ENCODE measurements at regions not wholly inside any gene's neighbourhood (a gene's known extent, or its start where the extent isn't known, plus 50 kb on each side); places are given as distances from the start of the nearest gene placed in this dataset.

DNA sequence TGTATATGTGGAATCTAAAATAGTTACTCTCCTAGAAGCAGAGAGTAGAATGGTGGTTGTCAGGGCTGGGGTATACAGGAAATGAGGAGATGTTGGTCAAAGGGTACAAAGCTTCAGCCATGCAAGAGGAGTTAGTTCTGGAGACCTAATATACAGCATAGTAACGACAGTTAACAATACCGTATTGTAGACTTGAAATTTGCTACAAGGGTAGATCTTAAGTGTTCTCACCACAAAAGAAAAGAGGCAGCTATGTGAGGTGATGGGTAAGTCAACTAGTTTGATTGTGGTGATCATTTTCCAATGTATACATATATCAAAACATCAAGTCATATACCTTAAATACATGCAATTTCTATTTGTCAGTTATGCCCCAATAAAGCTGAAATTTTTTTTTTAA lies 98.2 kb upstream of the CYP1B1 start:
- no peak for DNase-seq (ENCODE audit: low read depth in 2 of 3, low spot score in 2 of 3)

DNA sequence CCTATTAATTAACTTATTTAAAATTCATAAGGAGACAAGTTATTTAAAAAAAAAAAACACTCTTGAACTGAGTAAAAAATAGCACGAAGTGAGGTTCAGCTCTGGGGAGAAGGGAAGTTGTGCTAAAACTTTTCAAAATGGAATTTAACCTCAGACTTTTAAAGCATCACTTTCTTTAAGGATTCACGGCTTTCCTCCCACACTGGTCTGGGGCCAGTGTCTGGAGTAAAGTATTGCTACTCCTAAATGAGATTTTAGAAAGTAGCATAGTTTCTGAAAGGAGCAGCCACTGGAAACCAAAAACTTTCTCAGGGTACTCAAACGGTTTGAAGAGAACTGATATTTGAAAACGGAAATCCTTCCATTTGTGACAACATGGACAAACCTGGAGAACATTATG lies 97.7 kb upstream of the CYP1B1 start:
- no peak for DNase-seq (ENCODE audit: low read depth in 2 of 3, low spot score in 2 of 3)

DNA sequence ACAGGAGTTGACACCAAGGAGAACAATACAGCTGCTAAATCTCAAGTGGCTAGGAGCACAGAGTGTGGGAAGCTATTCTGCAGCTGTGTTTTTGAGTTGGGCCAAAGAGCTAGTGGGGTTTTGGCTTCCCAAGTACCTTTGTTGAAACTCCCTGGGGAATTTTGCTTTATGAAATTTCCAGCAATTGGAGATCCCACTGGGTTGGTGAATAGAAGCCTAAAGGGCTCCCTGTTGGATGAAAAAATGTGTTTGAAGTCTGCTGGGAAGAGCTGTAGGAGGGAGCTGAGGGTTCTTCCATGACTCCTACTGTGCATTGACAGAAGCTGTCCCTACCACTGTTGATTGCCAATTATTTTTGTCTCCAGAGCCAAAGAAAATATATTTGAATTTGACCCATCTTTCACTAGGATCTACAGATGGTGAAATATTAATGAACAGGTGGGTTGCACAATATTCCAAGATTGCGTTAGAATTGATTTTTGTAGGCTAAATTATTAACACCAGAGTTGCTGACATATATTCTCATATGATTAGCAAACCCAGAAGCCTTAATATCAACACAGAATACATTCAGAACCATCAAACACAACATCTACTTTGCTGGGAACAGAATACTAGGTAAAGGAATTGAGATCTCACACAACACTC lies 95.4 kb upstream of the CYP1B1 start:
- no peak for DNase-seq (ENCODE audit: low read depth in 2 of 3, low spot score in 2 of 3)

DNA sequence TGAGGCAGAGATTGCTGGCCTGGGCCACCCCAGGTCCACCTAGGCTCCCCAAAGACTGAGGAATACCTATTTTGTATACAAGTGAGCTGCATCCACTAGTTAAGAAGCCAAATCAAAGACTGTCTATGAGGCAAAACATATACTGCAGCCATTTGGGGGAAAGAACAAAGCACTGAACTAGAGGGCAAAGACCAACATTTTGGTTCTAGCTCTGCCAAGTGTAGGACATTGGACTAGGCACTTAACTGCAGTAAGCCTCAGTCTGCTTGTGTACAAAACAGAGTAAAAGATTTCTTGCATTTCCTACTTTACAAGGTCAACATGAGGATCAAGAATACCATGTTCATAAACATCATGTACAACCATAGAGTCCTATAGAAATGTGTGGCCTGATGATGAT lies 94.8 kb upstream of the CYP1B1 start:
- no peak for DNase-seq (ENCODE audit: low read depth in 2 of 3, low spot score in 2 of 3)

DNA sequence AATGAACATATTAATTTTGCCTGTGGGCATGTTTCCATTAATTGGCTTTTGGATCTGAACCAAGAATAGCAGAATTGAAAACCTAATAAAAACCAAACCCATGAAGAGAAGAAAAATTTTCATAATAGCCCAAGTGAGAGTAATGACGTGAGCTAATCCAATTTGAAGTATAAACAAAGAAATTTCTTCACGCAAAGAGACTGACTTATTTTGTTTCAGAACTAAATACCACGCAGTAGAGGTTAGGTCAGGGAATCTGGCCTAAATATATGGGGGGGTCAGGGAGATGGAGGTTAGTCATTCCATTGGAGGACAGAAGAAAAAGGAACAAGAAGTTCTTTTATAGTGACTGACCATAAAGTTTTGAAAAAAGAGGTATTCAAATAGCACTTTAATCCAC lies 94.1 kb upstream of the CYP1B1 start:
- no peak for DNase-seq (ENCODE audit: low read depth in 2 of 3, low spot score in 2 of 3)

DNA sequence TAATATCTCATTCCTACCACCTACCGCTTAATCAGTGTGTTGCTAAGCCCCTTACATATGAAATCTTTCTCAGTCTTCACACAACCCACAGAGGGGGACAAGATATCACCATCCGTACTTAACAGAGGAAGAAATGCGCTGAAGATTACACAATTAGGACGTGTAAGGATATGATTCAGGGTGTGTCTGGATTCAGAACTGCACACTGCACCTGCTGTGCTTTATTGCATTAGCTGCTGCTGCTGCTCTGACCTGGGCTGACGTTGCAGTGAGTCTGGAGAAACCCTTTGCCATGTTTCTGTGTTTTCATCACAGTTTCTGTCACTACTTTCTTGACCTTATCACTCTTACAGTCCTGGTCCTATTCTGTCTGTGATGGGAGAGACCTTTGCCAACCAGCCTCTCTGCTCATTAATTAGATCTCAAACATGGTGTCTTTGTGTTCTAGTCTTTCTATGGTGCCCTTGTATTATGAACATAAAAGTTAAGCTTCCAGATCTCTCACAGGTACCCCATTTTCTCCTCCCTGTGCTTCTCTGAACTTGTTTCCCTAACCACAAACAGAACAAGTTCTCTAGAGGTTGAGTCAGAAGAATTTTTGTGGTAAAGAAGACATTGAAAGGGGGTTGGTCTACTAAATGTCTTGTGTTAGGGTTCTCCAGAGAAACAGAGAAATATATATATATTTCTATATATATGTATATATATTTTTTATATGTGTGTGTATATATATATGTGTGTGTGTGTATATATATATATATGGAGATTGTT lies 92.9 kb upstream of the CYP1B1 start:
- DNase-seq (ENCODE audit: low read depth in 2 of 3, low spot score in 2 of 3) = no peak

DNA sequence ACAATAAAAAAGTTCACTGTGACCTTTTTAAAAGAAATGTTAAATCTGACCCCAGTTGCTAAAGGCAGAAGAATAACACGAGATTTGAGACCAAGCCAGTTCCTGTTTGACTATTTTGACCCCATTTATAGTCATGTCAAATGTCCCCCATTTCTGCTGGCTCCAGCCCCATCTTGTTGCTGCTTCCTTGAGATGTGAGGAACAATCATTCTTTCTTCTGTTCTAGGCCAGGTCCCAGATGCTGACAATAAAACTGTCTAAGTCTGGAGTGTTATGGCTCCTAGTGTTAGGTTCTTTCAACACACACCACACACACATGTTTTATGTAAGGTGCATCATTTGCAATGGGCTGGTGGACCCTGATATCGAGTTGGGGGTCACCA lies 92.0 kb upstream of the CYP1B1 start:
- DNase-seq (ENCODE audit: low read depth in 2 of 3, low spot score in 2 of 3) = no peak

DNA sequence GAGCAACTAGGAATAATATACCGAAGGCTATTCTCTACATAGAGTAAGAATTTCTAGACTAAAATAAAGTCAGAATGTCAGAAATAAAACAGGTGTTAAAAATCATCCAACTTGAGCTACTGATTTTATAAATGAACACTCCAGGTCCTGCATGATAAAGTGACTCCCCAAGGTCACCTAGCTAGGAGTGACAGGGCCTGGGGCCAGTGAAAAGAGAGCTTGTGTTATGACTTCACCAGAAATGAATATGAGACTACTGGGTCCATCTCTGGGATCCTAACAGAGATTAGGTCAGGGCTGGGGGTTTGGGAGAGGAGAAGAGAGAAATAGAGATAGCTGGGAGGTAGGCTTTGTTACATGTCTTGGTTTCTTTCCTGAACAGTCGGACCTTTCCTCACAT lies 89.7 kb upstream of the CYP1B1 start:
- DNase-seq (ENCODE audit: low read depth in 2 of 3, low spot score in 2 of 3) = no peak

DNA sequence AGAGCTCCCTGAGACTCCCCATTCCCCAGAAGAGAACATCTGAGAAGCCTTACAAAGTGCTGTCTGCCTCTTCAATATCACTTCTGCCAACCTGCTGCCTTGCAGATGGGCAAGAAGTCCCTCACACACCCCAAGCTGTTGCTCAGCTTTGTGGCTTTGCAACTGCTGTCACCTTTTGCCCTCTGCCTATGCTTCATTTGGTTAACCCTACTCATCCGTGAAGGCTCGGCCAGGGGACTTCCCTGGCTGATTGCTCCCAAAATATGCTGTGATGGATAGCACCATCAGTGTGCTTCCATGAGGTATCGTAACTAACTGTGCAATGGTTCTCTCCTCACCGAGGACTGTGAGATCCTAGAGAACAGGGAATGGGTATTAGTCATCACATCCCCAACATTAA lies 88.9 kb upstream of the CYP1B1 start:
- no peak for DNase-seq (ENCODE audit: low read depth in 2 of 3, low spot score in 2 of 3)

DNA sequence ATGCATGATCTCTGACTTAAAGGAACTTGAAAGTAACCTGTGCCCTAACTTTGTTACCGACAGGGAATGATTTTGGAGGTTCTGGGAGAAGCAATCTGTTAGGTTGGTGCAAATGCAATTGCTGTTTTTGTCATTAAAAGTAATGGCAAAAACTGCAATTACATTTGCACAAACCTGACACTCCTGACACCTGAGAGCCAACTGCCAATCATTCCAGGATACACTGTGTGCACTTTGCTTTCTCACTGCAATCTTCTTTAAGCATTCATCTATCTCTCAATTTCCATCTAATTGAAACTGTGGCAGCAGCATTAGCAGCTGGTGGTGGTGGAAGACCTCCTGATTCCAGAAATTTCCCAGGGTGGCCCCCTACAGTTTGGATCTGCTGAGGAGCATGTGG lies 87.6 kb upstream of the CYP1B1 start:
- DNase-seq (ENCODE audit: low read depth in 2 of 3, low spot score in 2 of 3) = no peak

DNA sequence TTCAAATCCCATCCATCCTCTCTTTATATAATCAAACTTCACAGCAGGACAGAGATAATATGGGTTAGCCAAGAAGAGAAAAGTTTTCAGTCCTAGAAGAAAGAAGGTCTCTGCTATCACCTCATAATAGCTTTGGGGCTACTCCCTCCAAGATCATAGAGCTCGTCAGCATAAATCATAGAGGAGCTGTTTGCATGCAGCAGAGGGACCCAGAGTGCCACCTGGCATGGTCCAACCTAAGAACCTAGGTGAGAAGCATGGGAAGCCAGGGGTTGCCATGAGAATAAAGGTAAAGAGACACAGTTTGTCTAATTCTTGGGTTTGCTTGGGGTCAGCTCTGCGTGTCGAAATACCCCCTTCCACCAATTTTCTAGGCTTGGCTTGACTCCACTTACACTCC lies 87.1 kb upstream of the CYP1B1 start:
- DNase-seq (ENCODE audit: low read depth in 2 of 3, low spot score in 2 of 3) = no peak

DNA sequence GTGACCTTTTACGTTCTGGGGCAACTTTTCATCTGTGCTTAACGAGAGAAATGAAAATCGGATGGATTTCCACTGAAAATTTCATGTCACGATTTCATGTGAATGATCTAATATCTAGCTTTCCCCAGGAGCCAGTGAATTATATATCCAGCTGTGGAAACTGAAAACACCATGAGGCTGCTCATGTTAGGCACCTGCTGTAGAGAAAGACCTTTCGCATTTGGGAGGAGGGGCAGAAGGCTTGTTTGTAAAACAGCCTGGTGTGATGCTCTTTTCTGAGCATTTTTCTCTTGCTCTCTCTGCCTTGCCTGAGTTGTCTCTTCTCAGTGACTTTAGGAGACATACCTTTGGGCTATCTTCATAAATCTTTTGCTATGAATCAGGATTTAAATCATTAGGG lies 84.6 kb upstream of the CYP1B1 start:
- DNase-seq (ENCODE audit: low read depth in 2 of 3, low spot score in 2 of 3) = no peak

DNA sequence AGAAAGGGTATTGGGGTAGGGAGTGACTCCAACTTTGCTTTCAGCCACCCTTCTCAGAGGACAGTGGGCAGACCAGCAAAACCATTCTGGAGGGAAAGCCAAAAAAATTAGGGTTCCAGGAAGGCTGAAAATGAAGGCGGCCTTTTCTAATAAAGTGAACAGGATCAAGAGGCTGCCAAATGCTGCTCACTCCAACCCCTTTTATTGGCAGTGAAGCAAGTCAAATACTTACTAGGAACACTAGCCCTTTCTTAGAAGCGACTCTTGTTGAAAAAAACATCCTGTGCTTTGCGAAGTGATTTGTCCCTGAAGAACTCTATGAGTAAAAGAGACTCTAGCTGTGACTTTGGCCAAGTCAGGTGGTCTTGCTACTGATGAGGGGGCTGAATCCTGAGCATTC lies 83.6 kb upstream of the CYP1B1 start:
- no peak for DNase-seq (ENCODE audit: low read depth in 2 of 3, low spot score in 2 of 3)

DNA sequence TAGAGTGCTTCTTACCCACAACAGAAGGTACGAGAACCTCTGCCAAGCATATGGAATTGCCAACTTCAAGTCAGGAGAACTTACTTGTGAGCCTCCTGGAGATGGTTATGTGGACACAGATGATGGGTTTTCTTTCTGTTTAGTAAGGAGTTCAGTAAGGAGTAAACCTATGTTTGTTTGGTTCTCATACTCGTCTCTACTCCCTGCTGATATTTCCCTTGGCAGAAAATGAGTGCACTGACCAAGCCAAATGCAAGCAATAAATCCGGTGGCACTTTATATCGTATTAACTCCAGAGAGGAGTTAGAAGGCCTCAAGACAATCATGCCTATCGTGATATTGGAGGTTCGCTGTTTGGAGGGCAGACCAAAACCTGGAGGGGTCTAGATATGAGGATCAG lies 83.2 kb upstream of the CYP1B1 start:
- no peak for DNase-seq (ENCODE audit: low read depth in 2 of 3, low spot score in 2 of 3)

DNA sequence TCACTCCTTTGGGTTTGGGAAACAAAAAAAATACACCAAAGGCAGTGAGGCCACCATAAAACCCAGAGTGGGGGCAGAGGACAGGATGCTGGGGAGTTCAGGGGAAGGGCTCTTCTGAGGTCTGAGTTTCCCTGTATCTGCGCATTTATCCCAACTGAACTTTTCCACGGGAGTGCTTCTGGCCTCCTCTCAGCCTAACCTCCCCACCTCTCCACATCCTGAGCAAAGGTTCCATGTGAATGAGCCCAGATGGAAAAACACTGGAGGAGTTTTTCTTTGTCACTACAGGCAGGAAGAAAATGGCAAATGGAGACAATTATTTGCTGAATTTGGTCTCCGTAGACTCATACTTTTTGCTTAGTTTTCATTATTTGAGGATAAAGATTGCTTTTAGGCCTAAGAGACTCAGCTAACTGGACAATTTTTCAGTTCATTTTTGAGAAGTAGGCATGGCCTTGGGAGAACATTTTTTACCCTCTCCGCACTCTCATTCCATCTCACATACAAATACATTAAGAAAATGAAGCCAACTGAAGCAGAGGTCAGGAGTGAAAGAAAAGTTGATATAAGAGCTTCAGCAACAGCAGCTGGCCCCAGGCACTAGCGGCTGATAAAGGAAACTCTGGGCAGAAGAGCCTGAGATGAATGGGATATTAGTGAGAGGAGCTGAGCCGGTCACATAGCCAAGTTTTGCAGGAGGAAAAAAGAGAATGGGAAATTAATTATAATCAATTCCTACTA lies 82.6 kb upstream of the CYP1B1 start:
- no peak for DNase-seq (ENCODE audit: low read depth in 2 of 3, low spot score in 2 of 3)

DNA sequence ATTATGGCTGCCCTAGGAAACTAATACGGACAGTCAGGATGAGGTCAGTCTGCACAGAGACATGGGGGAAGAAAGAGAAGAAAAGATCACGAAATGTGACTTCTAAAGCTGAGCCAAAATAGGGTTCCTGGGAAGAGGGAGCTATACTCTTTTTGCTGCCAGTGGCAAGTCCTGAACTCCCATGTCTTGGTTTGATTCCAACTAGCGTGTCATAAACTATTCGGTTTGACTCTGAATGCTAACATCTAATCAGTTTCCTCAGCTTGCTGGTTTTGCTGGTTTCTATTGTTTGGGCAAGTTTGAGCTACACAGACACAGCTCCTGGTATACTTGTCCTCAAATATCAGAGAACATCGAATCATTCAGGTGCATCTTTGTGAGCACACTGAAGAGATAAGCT lies 80.5 kb upstream of the CYP1B1 start:
- DNase-seq (ENCODE audit: low read depth in 2 of 3, low spot score in 2 of 3) = no peak

DNA sequence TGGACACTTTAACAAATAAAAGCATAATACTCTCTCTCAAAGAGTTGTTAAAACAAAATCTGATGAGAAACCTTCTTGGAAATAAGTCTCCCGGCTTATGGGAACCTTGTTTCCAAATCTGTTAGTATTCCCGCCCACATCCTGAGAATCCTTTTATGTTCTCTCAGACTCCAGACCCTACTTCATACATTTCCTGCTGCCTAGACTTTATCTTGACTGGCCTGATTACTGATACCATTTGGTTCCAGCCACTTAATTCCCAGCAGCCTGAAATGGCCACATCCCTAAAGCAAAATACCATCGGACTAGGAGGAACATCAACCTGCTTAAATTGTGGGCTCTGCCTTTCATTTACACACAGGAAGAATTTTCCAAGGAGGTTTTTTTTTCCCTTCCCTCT lies 79.1 kb upstream of the CYP1B1 start:
- no peak for DNase-seq (ENCODE audit: low read depth in 2 of 3, low spot score in 2 of 3)

DNA sequence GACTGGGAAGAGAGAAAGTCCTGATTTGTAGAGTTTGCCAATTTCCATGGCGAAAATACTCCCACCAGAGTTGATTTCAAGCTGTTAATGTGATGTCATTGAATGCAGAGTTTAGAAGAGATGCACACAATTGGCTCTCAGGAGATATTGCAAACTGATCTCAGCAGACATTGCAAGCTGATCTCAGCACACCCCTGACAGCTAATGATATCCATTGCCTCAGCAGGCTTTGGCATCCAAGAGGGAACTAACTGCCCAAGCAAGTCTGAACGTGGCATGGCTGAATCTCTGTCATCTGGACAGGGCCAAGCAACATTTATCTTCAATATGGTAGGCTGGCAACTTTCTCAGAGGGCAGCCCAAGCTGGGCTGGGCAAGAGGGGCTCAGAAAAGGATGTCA lies 78.4 kb upstream of the CYP1B1 start:
- no peak for DNase-seq (ENCODE audit: low read depth in 2 of 3, low spot score in 2 of 3)

DNA sequence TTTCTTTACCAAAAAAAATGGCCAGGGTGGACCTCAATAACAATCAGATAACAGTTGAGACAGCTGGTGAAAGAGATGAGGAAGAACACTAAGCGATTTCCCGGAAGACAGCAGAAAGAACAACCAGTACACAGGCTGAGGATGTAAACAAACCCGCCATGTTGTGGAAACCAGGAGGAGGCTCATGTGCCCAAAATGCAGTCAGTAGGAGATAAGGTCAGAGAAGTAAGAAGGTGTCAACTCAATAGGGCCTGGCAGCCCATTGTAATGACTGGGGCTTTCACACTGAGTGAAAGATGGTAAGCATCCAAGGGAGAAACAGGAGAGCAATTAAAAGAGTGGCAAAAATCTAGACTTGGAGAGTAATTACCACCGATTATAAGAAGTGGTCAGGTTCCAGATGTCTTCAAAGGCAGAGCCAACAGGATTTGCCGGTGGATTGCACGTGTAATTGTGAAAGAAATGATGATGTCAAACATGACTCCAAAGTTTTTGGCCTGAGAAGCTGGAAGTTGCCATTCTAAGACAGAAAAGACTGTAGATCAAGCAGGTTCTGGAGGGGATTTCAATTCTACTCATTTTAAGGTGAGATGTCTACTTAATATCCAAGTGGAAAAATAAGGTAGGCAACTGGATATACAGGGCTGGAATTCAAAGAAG lies 77.7 kb upstream of the CYP1B1 start:
- DNase-seq (ENCODE audit: low read depth in 2 of 3, low spot score in 2 of 3) = no peak

DNA sequence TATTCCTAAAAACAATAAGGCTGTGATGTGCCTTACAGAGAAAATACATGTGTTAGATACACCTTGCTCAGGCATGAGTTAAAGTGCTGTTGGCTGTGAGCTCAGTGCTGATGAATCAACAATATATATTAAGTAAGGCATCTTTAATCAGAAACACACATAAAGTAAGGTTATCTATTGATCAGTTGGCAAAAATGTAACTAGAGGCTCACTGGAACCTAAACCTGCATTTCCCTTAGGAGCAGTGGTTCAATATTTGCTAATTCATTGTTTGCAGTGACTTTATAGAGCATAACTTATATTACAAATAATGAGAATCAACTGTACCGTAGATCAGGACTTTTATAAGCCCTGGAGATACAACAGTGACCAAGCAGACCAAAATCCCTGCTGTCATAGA lies 77.0 kb upstream of the CYP1B1 start:
- DNase-seq (ENCODE audit: low read depth in 2 of 3, low spot score in 2 of 3) = no peak

DNA sequence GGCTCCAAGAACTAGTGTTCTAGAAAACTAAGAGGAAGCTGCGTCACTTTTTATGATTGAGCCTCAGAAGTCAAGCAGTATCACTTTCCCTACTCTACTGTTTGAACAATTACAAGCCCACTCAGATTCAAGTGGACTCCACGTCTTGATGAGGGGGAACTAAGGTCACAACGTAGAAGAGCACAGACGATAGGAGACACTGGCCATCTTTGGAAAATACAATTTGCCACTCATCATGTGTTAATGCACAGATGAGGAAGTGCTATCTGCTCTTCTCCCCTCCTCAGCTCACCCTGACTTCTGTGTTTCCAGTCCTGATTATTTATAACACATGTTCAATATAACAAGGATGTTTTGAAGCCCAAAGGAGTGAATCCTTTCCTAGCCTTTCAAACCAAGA lies 76.1 kb upstream of the CYP1B1 start:
- DNase-seq (ENCODE audit: low read depth in 2 of 3, low spot score in 2 of 3) = no peak

DNA sequence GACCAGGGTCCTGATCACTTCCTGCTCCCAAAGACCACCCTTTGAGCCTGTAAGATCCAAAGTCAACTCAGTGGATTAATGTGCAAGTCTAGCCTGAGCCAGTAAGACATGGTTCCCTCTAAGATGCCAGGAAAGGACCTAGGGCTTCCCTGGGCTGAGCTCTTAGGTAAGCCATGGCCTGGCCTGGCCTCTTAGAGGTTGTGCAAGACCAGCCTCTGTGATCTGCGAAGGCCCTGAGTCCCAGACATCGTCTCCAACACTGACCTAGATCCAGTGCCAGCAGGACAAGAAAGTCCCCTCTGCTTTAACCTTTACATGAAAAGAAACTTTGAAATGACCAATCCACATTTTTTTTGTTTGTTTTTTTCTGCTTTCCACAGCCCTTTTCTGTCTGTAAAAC lies 73.6 kb upstream of the CYP1B1 start:
- DNase-seq (ENCODE audit: low read depth in 2 of 3, low spot score in 2 of 3) = no peak
